Activated gamma-delta T cell (primary cell): ENCODE measurements at regions not wholly inside any gene's neighbourhood (a gene's known extent, or its start where the extent isn't known, plus 50 kb on each side); places are given as distances from the start of the nearest gene placed in this dataset.
"Not testable (repeated sequence)": the region's sequence is repeated elsewhere in the genome, so short reads cannot be mapped to it uniquely, and the experiment has no call there.

Source experiments
- DNase-seq: peaks from one replicate; lab custom pipeline; 2025; lab: John Stamatoyannopoulos, UW

DNA sequence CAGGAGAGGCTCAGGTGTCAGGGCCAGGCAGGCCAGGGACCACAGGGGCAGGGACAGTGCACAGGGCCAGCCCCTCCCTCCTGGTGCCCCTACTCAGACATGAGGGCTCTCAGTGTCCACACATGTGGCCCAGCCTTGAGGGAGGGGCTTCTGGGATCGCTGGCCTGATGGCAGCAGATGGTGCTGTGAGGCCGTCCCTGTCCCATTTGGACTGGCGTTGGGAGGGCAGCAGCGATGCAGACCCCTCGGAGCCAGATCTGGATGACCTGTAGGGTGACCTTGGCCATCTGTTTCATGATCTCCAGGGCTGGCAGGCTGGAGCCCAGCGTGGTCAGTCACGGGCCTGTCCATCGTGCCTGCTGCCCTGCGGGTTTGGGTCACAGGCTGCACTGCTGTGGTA lies 377.6 kb downstream of the TMEM121 start:
- no peak for DNase-seq

DNA sequence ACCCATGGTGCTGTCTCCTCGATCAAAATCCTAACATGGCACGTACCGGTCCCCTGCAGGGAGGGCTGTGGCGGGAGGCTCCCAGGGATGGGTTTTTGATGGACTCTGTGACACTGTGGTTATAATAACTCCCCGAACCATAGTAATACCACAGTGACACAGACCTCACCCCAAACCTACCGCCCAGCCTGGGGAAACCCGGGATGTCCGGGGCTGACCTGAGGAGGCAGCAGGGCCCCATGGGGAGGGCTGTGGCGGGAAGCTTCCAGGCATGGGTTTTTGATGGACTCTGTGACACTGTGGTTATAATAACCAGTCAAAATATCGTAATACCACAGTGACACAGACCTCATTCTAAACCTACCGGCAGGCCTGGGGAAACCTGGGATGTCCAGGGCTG lies 378.0 kb downstream of the TMEM121 start:
- DNase-seq: no peak

DNA sequence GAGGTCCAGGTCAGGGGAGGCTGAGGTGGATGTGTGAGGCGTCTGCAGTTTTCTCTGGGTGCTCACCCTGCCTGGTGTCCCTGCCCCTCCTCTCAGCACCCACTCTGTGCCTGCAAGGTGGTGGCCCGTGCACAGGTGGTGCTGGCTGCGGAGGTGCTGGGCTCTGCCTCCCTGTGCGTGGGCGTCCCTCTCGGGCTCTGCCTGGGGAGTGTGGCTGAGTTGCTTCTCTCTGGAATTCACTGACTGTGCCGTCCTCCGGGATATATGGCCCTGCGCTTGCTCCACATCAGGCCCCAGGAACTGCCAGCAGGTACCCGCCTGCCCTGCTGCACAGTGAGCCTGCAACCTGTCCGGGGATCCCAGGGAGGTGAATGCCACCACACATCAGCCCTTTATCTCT lies 379.1 kb downstream of the TMEM121 start:
- no peak for DNase-seq

DNA sequence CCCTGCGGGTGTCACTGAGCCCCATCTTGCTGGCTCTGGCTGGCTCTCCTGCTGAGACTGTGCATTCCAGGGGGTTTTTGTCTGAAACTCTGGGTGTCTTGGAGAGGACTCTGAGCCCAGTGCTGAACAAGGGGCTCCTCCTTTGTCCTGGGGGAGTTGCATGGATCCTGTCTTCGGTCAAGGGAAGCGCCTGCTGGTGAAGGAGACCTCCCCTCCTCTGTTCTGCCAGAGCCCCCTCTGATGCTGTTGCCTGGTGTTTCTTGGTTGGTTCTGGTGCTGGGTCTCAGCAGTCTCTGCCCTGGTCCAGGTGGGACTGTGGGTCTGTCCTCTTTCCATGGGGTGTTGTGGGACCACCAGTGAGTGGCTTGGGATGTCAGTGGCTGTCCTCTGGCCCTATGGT lies 380.9 kb downstream of the TMEM121 start:
- no peak for DNase-seq

DNA sequence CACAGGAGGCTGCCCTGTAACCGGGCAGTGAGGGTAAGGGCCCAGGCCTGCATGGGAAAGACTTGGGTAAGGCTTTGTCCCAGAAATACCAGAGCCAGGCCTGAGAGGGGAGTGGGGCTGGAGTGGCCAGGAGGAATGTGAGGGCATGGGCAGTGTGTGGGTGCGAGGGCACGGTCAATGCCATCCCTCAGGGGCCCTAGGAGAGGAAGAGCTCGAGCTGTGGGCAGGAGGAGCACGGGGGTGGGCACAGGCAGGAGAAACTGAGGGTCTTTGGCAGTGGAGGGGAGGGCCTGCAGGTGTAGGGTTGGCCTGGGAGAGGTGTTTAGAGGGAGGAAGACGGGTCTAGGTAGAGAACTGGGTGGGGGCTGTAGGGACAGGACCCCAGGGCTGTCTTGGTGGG lies 381.6 kb downstream of the TMEM121 start:
- no peak for DNase-seq

DNA sequence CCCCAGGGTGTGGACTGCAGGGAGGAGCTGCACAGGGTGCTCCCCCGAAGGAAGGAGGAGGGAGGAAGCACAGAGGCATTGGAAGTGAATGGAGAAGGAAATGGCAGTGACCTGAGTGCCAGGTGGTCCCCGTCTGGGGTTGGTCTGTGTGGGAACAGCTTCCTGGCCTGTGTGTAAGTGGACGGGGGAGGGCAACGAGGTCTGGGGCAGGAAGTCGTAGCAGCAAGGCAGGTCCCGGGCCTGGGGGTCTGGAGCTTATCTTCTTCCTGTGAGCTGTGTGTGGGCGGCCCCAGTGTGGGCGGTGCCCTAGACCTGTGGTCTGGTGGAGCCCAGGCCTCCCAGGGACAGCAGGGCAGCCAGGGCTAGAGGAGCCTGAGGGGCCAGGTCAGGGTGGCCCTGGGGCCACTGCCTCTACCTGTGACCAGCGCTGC lies 382.1 kb downstream of the TMEM121 start:
- DNase-seq: no peak

DNA sequence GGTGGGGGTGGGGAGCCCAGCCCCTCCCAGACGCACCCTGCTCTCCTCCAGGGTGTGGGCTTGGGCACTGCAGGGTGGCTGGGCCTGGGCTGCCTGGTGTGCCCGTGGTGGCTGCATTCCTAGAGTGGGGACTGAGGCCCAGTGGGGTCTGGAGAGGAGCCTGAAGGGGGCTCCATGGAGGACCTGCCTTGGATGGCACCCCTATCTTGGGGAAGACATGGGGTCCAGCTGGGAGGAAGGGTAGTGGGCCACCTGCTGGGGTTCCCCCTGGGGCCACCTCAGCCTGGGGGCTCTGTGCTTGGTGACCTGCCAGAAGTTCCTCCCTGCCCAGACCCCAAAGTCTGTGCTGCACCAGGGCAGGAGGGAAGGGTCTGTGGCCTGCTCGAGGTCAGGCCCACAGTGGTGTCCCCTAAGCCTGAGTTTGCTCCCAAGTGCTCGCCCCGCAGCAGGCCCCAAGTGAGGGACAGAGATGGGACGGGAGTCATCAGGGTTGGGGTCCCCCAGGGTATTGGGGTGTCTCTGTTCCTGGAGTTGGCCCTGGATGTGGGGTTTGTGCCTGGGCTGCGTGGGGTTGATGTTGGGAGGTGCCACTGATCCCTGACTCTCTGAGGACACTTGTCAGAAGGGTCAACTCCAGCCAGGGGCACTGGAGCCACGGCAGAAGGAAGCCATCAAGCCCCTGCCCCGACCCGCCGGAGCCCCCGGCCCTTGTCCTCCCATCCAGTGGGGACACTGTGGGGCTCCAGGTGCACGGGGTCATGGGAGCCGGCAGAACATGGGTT lies 382.9 kb downstream of the TMEM121 start:
- DNase-seq: no peak

DNA sequence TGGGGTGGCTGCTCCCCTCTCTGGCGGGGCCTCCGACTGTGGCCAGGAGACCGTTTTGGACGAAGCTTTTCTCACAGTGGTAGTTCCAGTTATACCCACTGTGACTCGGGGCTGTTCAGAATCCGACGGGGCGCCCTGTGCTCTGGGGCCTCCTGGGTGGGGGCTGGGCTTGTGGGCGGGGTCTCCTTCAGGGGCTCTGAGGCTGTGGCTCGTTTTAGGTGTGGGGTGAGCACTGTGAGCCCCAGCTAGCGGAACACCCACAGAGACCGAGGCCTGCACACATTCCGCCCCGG lies 383.4 kb downstream of the TMEM121 start:
- not testable (repeated sequence) for DNase-seq

DNA sequence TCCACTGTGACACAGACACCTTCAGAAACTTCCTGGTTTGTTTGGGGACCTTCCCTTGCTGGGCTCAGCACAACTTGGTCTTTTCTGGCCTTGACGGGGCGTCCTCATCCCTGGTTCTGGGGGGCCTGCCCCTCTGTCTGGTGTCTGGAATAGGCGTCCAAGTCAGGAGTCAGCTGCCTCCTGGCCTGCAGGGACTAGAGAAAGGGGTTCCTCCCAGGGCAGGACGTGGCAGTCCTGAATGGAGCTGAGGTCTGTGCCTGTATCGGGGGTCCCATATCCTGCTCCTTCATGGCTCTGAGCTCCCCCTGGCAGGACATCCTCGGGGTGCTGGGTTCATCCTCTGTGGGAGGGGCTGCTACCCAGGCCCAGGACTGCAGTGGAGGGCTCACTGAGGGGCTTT lies 384.0 kb downstream of the TMEM121 start:
- DNase-seq: no peak

DNA sequence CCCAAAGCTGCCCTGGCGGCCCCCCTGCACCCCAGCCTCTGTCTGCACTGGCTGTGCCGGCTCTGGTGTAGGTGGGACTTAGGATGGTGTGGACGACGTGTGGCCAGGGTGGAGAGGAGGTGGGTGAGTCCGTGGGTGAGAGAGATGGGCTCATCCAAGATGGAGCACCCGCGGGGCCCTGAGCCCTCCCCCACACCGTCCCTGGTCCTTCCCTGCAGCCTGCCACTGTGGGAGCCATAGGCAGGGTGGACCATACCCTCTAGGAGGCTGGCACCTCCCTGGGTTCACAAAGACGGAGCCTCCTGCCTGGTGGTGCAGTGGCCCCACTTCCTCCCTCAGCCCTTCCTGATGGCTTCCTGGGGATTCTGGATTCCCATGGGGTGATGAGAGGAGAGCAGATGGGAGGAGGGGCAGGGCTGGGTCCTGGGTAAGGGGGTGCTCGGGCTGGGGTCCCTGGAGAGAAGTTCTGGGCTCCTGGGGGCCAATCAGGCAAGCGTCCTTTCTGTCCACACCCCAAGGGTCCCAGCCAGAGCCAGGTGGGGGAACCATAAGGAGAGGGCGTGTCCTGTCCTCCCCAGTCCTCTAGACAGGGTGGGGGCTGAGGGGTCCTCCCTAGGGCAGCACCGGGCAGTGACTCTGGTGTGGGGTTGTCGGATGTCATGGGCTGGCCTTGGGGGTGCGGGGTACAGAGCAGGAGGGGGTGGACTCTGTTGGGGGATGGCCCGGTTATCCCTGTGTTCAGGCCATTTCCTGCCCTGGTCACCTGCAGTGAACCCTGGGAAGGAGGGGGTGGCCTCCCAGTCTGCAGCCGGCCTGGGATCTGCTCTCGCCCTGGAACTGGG lies 384.8 kb downstream of the TMEM121 start:
- no peak for DNase-seq

DNA sequence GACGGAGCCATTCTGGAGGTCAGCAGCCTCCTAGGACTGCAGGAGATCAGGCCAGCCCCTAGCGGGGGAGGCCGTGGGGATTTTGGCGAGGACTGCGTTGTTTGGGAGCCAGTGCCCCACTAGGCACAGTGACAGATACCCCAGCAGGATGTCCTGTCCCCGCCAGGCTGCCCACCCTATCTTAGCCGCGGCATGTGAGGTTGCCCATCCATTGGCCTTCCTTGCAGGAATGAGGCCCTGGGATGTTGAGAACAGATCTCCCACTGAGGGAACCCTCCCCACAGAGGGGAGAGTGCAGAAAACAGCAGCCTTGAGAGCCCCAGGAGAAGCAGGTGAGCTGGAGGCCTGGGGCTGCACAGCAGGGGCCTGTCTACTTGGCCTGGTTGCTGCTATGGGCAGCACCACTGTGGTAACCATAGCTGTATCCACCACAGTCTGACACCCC lies 385.5 kb downstream of the TMEM121 start:
- not testable (repeated sequence) for DNase-seq

DNA sequence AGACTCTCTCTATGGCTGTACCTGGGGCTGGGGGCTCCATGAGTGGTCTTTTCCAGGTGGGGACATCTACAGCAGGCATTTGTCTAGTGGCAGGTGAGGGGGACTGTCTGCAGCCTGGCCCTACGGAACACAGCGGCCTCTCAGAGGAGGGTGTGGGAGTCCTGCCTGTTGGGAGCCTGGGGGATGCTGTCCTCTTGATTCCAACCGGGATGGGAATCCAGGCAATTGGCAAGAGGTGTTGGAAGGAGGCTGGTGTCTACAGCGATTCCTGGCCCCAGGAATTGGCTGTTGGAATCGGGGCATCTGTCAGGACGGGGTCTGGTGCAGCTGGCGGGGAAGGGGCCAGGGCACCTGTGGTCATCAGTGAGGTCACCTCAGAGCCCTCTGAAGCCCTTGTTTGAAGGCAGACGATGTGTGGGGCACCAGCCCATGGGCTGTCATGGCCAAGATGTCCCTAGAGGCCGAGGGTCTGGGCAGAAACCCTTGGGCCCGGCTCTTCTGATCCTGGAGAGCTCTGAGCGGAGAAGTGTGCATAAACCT lies 386.3 kb downstream of the TMEM121 start:
- DNase-seq: no peak

DNA sequence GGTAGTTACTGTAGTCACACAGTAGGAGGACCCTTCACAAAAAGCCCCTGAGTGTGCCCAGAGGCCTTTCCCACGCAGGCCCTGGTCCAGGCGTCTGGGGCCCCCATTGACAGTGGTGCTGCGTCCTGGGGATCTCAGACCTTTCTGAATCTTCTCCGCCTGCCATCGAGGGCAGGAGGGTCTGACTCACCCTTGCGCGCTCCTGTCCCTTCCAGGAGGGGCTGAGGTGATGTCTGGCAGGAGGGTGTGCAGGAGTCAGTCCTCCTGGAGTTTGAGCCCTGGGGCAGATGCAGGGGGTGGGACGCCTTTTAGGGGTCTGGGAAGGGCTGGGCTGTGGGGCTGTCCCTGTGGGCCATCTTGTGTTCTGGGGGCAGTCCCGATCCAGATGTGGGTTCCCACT lies 386.8 kb downstream of the TMEM121 start:
- DNase-seq: no peak

DNA sequence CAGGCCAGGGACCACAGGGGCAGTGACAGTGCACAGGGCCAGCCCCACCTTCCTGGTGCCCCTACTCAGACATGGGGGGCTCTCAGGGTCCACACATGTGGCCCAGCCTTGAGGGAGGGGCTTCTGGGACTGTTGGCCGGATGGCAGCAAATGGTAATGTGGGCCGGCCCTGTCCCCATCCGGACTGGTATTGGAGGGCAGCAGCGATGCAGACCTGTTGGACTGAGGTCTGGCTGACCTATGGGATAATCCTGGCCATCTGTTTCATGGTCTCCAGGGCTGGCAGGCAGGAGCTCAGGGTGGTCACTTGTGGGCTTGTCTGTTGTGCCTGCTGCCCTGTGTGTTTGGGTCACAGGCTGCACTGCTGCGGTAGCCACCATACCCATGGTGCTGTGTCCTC lies 387.5 kb downstream of the TMEM121 start:
- no peak for DNase-seq

DNA sequence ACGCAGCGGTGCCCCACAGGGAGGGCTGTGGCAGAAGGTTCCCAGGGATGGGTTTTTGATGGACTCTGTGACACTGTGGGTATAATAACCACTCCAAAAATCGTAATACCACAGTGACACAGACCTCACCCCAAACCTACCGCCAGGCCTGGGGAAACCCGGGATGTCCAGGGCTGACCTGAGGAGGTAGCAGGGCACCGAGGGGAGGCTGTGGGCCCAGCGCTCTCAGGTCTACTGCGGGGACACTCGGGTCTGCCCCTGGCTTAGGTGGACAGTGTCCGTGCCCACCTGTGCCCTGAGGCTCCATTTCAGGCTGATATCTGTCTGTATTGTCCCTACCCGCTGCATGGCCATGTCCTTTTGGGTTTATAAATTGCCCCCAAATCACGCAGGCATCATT lies 387.9 kb downstream of the TMEM121 start:
- DNase-seq: not testable (repeated sequence)

DNA sequence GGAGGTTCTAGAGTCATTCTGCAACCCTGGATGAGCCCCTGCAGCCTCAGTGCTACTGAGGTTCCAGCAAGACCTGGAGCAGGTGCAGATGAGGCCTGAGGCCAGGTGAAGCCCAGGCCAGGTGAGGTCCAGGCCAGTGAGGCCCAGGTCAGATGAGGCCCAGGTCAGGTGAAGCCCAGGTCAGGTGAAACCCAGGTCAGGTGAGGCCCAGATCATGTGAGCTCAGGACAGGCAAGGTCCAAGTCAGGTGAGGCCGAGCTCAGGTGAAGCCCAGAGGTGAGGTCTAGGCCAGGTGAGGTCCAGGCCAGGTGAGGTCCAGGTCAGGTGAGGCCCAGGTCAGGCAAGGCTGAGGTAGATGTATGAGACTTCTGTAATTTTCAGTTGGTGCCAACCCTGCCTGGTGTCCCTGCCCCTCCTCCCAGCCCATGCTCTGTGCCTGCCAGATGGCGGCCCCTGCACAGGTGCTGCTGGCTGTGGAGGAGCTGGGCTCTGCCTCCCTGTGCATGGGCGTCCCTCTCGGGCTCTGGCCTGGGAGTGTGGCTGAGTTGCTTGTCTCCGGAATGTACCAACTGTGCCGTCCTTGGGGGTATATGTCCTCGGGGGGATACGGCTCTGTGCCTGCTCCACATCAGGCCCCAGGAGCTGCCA lies 388.5 kb downstream of the TMEM121 start:
- no peak for DNase-seq

DNA sequence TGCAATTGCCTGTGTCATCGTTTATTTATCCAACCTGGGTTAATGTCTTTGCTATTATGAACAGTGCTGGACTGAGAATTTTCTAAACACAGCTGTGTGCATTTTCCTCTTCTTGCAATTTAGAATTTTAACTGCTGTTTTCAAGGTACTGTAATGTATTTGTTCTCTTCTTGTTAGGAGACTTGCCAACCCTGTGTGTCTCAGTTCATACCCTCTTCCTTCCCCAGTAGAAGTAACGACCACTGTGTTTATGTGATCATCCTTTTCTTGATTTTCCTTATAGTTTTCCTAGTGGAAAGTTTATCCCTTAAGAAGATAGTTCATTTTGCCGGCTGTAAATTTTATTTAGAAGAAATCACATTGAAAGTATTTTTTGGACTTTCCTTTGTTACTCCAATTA lies 389.2 kb downstream of the TMEM121 start:
- DNase-seq: not testable (repeated sequence)

DNA sequence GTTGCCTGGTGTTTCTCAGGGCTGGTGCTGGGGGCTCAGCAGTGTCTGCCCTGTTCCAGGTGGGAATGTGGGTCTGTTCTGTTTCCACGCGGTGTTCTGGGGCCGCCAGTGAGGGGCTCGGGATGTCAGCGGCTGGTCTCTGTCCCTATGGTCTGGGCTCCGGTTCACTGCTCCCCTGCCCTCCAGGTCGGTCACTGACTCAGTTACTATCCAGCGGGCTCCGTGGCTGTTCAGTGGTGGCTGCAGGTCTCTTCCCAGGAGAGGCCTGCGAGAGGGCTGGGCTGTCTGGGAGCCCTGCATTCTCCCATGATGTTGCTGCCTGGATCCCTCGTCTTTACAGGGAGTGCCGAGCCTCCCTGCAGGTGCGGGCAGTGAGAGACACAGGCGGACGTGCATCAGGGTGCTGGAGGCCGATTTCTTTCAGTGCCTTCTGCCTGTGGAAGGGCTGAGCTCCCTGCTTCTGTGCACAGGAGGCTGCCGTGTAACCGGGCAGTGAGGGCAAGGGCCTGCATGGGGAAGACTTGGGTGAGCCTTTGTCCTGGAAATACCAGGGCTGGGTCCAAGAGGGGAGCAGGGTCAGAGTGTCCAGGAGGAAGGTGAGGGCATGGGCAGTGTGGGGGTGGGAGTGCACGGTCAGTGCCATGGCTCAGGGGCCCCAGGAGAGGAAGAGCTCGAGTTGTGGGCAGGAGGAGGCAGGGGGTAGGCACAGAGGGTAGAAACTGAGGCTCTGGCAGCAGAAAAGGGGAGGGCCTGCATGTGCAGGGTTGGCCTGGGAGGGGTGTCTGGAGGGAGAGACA lies 391.0 kb downstream of the TMEM121 start:
- not testable (repeated sequence) for DNase-seq

DNA sequence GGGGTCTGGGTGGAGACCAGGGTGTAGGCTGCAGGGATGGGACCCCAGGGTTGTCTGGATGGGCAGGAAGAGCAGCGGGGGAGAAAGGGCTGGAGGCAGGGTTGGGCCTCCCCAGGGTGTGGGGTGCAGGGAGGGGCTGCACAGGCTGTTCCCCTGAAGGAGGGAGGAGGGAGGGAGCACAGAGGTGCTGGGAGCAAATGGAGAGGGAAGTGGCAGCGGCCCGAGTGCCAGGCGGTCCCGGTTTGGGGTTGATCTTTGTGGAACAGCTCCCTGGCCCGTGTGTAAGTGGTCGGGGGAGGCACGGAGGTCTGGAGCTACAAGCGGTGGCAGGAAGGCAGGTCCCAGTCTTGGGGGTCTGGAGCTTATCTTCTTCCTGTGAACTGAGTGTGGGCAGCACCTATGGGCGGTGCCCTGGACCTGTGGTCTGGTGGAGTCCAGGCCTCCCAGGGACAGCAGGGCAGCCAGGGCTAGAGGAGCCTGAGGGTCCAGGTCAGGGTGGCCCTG lies 391.6 kb downstream of the TMEM121 start:
- DNase-seq: no peak

DNA sequence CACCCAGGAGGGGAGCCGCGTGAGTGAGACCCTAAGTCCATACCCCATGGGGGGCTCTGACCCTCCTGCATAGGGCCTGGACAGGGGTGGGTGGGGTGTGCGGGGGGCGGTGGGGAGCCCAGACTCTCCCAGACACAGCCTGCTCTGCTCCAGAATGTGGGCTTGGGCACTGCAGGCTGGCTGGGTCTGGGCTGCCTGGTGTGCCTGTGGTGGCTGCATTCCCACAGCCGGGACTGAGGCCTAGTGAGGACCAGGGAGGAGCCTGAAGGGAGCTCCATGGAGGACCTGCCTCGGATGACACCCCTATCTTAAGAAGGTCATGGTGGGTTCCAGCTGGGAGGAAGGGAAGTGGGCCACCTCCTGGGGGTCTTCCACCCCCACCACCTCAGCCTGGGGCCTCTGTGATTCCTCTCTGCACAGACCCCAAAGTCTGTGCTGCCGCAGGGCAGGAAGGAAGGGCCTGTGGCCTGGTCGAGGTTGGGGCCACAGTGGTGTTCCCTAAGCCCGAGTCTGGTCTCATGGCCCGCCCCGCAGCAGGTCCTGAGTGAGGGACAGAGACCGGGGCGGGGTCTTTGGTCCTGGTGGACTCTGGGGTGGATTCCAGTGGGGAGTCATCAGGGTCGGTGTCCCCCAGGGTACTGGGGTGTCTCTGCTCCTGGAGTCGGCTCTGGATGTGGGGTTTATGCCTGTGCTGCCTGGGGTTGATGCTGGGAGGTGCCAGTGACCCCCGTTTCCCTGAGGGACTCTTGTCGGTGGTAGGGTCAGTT lies 392.3 kb downstream of the TMEM121 start:
- no peak for DNase-seq
